ENCODE measurements at regions not wholly inside any gene's neighbourhood (a gene's known extent, or its start where the extent isn't known, plus 50 kb on each side); places are given as distances from the start of the nearest gene placed in this dataset.

- H3K4me1 ChIP-seq (ENCODE audit: control insufficient read depth, insufficient read depth, low read length): no peaks in the 10 kb centered on the region
- H3K27ac ChIP-seq (ENCODE audit: extremely low read depth, low read depth, low read length): no peak overlapping the region
- CTCF ChIA-PET: no interaction called here
- POLR2A ChIA-PET: no interaction called here
- no peaks in the 10 kb centered on the region for H3K36me3 ChIP-seq (ENCODE audit: control insufficient read depth in 2 of 2, insufficient read depth in 1 of 2, low read length in 2 of 2)
- TF ChIP-seq ZBTB49 (tag by site-specific recombination; IDR thresholded peaks at IDR 0.05; ENCODE audit: low read depth) (no peak), ZNF544 (tag by site-specific recombination; IDR thresholded peaks at IDR 0.05) (no peak), ZNF112 (tag by site-specific recombination; IDR thresholded peaks at IDR 0.05) (no peak), ZNF248 (tag by site-specific recombination; IDR thresholded peaks at IDR 0.05) (no peak), ZNF146 (tag by site-specific recombination; IDR thresholded peaks at IDR 0.05) (no peak), MYNN (tag by site-specific recombination; IDR thresholded peaks at IDR 0.05; ENCODE audit: borderline replicate concordance) (no peak), ZNF16 (tag by site-specific recombination; IDR thresholded peaks at IDR 0.05; ENCODE audit: low read depth) (no peak), HOXC10 (CRISPR knock-in tag; IDR thresholded peaks at IDR 0.05) (no peak), ZSCAN18 (tag by site-specific recombination; IDR thresholded peaks at IDR 0.05) (no peak), ZNF747 (tag by site-specific recombination; IDR thresholded peaks at IDR 0.05) (no peak), ZNF266 (tag by site-specific recombination; IDR thresholded peaks at IDR 0.05; ENCODE audit: low read depth) (no peak), ZNF423 (tag by site-specific recombination; IDR thresholded peaks at IDR 0.05) (no peak), ZEB2 (tag by site-specific recombination; IDR thresholded peaks at IDR 0.05) (no peak), ZNF19 (tag by site-specific recombination; IDR thresholded peaks at IDR 0.05; ENCODE audit: low read depth) (no peak)
- TF ChIP-seq, protein P1, sequence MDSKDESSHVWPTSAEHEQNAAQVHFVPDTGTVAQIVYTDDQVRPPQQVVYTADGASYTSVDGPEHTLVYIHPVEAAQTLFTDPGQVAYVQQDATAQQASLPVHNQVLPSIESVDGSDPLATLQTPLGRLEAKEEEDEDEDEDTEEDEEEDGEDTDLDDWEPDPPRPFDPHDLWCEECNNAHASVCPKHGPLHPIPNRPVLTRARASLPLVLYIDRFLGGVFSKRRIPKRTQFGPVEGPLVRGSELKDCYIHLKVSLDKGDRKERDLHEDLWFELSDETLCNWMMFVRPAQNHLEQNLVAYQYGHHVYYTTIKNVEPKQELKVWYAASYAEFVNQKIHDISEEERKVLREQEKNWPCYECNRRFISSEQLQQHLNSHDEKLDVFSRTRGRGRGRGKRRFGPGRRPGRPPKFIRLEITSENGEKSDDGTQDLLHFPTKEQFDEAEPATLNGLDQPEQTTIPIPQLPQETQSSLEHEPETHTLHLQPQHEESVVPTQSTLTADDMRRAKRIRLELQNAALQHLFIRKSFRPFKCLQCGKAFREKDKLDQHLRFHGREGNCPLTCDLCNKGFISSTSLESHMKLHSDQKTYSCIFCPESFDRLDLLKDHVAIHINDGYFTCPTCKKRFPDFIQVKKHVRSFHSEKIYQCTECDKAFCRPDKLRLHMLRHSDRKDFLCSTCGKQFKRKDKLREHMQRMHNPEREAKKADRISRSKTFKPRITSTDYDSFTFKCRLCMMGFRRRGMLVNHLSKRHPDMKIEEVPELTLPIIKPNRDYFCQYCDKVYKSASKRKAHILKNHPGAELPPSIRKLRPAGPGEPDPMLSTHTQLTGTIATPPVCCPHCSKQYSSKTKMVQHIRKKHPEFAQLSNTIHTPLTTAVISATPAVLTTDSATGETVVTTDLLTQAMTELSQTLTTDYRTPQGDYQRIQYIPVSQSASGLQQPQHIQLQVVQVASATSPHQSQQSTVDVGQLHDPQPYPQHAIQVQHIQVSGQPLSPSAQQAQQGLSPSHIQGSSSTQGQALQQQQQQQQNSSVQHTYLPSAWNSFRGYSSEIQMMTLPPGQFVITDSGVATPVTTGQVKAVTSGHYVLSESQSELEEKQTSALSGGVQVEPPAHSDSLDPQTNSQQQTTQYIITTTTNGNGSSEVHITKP (tag by site-specific recombination; IDR thresholded peaks at IDR 0.05): no peak
- TF ChIP-seq, protein P2, sequence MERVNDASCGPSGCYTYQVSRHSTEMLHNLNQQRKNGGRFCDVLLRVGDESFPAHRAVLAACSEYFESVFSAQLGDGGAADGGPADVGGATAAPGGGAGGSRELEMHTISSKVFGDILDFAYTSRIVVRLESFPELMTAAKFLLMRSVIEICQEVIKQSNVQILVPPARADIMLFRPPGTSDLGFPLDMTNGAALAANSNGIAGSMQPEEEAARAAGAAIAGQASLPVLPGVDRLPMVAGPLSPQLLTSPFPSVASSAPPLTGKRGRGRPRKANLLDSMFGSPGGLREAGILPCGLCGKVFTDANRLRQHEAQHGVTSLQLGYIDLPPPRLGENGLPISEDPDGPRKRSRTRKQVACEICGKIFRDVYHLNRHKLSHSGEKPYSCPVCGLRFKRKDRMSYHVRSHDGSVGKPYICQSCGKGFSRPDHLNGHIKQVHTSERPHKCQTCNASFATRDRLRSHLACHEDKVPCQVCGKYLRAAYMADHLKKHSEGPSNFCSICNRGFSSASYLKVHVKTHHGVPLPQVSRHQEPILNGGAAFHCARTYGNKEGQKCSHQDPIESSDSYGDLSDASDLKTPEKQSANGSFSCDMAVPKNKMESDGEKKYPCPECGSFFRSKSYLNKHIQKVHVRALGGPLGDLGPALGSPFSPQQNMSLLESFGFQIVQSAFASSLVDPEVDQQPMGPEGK (tag by site-specific recombination; IDR thresholded peaks at IDR 0.05): no peak
- TF ChIP-seq, protein P3, sequence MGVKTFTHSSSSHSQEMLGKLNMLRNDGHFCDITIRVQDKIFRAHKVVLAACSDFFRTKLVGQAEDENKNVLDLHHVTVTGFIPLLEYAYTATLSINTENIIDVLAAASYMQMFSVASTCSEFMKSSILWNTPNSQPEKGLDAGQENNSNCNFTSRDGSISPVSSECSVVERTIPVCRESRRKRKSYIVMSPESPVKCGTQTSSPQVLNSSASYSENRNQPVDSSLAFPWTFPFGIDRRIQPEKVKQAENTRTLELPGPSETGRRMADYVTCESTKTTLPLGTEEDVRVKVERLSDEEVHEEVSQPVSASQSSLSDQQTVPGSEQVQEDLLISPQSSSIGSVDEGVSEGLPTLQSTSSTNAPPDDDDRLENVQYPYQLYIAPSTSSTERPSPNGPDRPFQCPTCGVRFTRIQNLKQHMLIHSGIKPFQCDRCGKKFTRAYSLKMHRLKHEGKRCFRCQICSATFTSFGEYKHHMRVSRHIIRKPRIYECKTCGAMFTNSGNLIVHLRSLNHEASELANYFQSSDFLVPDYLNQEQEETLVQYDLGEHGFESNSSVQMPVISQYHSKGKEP (tag by site-specific recombination; IDR thresholded peaks at IDR 0.05): no peak
- no peaks in the 10 kb centered on the region for H3K9me3 ChIP-seq (ENCODE audit: control insufficient read depth, insufficient read depth, low read depth, low read length)
- H3K4me3 ChIP-seq (ENCODE audit: low read depth, low read length): no peak overlapping the region
Observed at GRCh38 chr2:82576656-82577055, 1882.4 kb downstream of the SUCLG1 start.

Data from HEK293 (cell line).